HK-2 (cell line): ENCODE measurements at regions not wholly inside any gene's neighbourhood (a gene's known extent, or its start where the extent isn't known, plus 50 kb on each side); places are given as distances from the start of the nearest gene placed in this dataset.

ENCODE experiments used
- DNase-seq: peaks from one replicate; pipeline ENCODE4 v3.0.0-alpha.2; 2018; ENCODE audit not compliant: unreplicated experiment

DNA sequence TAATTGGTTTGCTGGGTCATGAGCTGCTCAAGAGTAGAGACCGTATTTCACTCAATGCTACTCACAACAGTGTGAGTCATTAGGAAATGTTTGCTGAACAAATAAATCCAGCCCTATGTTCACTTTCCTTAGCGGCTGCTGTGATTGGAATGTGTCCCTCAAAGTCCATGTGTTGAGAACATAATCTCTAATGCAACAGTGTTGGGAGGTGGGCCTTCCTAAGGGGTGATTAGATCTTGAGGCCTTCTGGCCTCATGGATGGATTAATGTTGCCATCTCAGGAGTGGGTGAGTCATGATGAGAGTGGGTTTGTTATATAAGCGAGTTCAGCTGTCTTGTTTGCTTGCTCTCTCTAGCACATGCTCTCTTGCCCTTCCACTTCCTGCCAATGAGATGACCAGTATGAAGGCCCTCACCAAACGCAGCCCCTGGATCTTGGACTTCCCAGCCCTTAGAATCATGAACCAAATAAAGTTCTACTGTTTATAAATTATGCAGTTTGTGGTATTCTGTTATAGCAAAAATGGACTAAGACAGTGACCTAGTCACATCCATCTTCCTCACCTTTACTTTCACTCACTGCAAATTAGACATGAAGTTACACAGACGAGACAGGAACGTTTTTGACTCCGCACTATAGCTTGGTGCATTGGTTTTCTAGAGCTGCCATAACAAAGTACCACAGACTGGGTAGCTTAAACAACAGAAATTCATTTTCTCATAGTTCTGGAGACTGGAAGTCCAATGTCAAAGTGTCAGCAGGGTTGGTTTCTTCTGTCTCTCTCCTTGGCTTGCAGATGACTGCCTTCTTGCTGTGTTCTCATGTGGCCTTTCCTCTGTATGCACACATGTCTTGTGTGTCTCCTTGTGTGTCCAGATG, 50.9 kb upstream of the FAM169A start:
- no peak for DNase-seq
